AG04449 (cell line): ENCODE measurements at regions not wholly inside any gene's neighbourhood (a gene's known extent, or its start where the extent isn't known, plus 50 kb on each side); places are given as distances from the start of the nearest gene placed in this dataset.

Source experiments
- CTCF ChIA-PET: fragments of 350-600 bp; formaldehyde crosslinking; extraction: SDS; loops from one replicate; lab custom pipeline; 2021; ENCODE audit warnings: antibody characterized with exemption; lab: Yijun Ruan, JAX
- POLR2A ChIA-PET: fragments of 400-600, 350-600 bp; formaldehyde crosslinking; extraction: SDS; loops from one replicate; lab custom pipeline; 2020; ENCODE audit warnings: antibody characterized with exemption, inconsistent platforms; lab: Yijun Ruan, JAX
- DNase-seq: peaks from one replicate; pipeline ENCODE4 v3.0.0-alpha.2; 2010; ENCODE audit warnings: low read depth, low spot score
- H3K4me3 ChIP-seq: 2 replicates; pipeline ENCODE4 v1.5.1; 2011; ENCODE audit warnings: low read depth, mild to moderate bottlenecking, control low read depth, low read length
- CTCF ChIP-seq: IDR thresholded peaks from one replicate; pipeline ENCODE4 v1.5.1; 2011; ENCODE audit warnings: mild to moderate bottlenecking, moderate library complexity, low read length, control low read depth, inconsistent platforms; ENCODE audit not compliant: insufficient read depth; ENCODE audit errors: missing control alignments

- no peak for TF ChIP-seq CTCF
- CTCF ChIA-PET: no interaction called here
- no peak for DNase-seq
- H3K4me3 ChIP-seq: no peak overlapping the region
- POLR2A ChIA-PET: no interaction called here
Observed at GRCh38 chr11:37352485-37352884, 754.4 kb upstream of the RAG2 start.

- no peak for DNase-seq
- TF ChIP-seq CTCF: no peak
- H3K4me3 ChIP-seq: no peak overlapping the region
- ChIA-PET POLR2A (no interaction called here), CTCF (no interaction called here)
Observed at GRCh38 chr11:37343290-37343689, 745.3 kb upstream of the RAG2 start.

- TF ChIP-seq CTCF: no peak
- no peak overlapping the region for H3K4me3 ChIP-seq
- no peak for DNase-seq
- POLR2A ChIA-PET: no interaction called here
- CTCF ChIA-PET: no interaction called here
Observed at GRCh38 chr11:37336401-37336800, 738.4 kb upstream of the RAG2 start.

- no peak for DNase-seq
- CTCF ChIA-PET: no interaction called here
- TF ChIP-seq CTCF: no peak
- H3K4me3 ChIP-seq: no peak overlapping the region
- POLR2A ChIA-PET: no interaction called here
Observed at GRCh38 chr11:37333345-37333744, 735.3 kb upstream of the RAG2 start.

- no peak for TF ChIP-seq CTCF
- no peak for DNase-seq
- POLR2A ChIA-PET: no interaction called here
- H3K4me3 ChIP-seq: no peak overlapping the region
- CTCF ChIA-PET: no interaction called here
Observed at GRCh38 chr11:37323843-37324242, 725.8 kb upstream of the RAG2 start.

- DNase-seq: no peak
- TF ChIP-seq CTCF: no peak
- ChIA-PET CTCF (no interaction called here), POLR2A (no interaction called here)
- no peak overlapping the region for H3K4me3 ChIP-seq
Observed at GRCh38 chr11:37322333-37323194, 724.5 kb upstream of the RAG2 start.
